ENCODE measurements at regions not wholly inside any gene's neighbourhood (a gene's known extent, or its start where the extent isn't known, plus 50 kb on each side); places are given as distances from the start of the nearest gene placed in this dataset.

GRCh38 chr13:105107781-105108180 lies 1427.7 kb downstream of the EFNB2 start:
- CTCF ChIA-PET = interaction anchor here (0.8 kb wide), 1 partner anchor 24 kb away, joined by 3 read pairs; no protein-coding TSS in a partner anchor
- no peak for DNase-seq (ENCODE audit: extremely low spot score)
- TF ChIP-seq CTCF (IDR thresholded peaks at IDR 0.05; ENCODE audit: control extremely low read depth, extremely low read depth, low read depth, missing control alignments) = no peak

GRCh38 chr13:105105471-105105870 lies 1430.0 kb downstream of the EFNB2 start:
- DNase-seq (ENCODE audit: extremely low spot score) = no peak
- ChIA-PET POLR2A (no interaction called here), CTCF (no interaction called here)
- TF ChIP-seq CTCF (IDR thresholded peaks at IDR 0.05; ENCODE audit: control extremely low read depth, extremely low read depth, low read depth, missing control alignments) = no peak

More at GRCh38 chr13:105107781-105108180, 1427.7 kb downstream of the EFNB2 start:
- POLR2A ChIA-PET = no interaction called here

- no peak for DNase-seq (ENCODE audit: extremely low spot score)
- ChIA-PET CTCF (interaction anchor here (1.1 to 1.6 kb wide), 2 partner anchors 12 to 16 kb away, joined by 3 read pairs; no protein-coding TSS in a partner anchor), POLR2A (no interaction called here)
- no peak for TF ChIP-seq CTCF (IDR thresholded peaks at IDR 0.05; ENCODE audit: control extremely low read depth, extremely low read depth, low read depth, missing control alignments)
These were observed 1437.9 kb downstream of the EFNB2 start for GRCh38 chr13:105097521-105097920.

- POLR2A ChIA-PET = no interaction called here
- no peak for TF ChIP-seq CTCF (IDR thresholded peaks at IDR 0.05; ENCODE audit: control extremely low read depth, extremely low read depth, low read depth, missing control alignments)
- no peak for DNase-seq (ENCODE audit: extremely low spot score)
- CTCF ChIA-PET = no interaction called here
These were observed 1445.4 kb downstream of the EFNB2 start for GRCh38 chr13:105089858-105090643.

- no peak for DNase-seq (ENCODE audit: extremely low spot score)
- POLR2A ChIA-PET = no interaction called here
- no peak for TF ChIP-seq CTCF (IDR thresholded peaks at IDR 0.05; ENCODE audit: control extremely low read depth, extremely low read depth, low read depth, missing control alignments)
- CTCF ChIA-PET = no interaction called here
These were observed 1447.5 kb downstream of the EFNB2 start for GRCh38 chr13:105087945-105088344.

GRCh38 chr13:105084931-105085330 lies 1450.5 kb downstream of the EFNB2 start:
- no peak for TF ChIP-seq CTCF (IDR thresholded peaks at IDR 0.05; ENCODE audit: control extremely low read depth, extremely low read depth, low read depth, missing control alignments)
- ChIA-PET CTCF (no interaction called here), POLR2A (no interaction called here)
- DNase-seq (ENCODE audit: extremely low spot score) = no peak
